ENCODE measurements at regions not wholly inside any gene's neighbourhood (a gene's known extent, or its start where the extent isn't known, plus 50 kb on each side); places are given as distances from the start of the nearest gene placed in this dataset.

GRCh38 chr7:113561446-113561845 is 357.4 kb downstream of the PPP1R3A start:
- DNase-seq (ENCODE audit: low spot score) = no peak
- Histone ChIP-seq H3K79me2 (ENCODE audit: low read depth) (no peaks in the 10 kb centered on the region), H3K27ac (no peak overlapping the region), H3K4me3 (no peak overlapping the region), H3K36me3 (no peaks in the 10 kb centered on the region), H2AFZ (replicated peaks) (no peak overlapping the region), H3K27me3 (no peaks in the 10 kb centered on the region), H3K9me3 (ENCODE audit: low read depth) (peaks cover 13% of the 10 kb centered on the region), H3F3A (ENCODE audit: low read depth) (no peaks in the 10 kb centered on the region), H3K4me1 (no peaks in the 10 kb centered on the region), H4K20me1 (ENCODE audit: low read depth) (no peaks in the 10 kb centered on the region), H3K4me2 (no peak overlapping the region), H3K9ac (no peak overlapping the region)
- no peaks in the 10 kb centered on the region for H3K9me3 Mint-ChIP-seq
- H3K27ac Mint-ChIP-seq = no peak overlapping the region
- TF ChIP-seq EZH2 (IDR thresholded peaks at IDR 0.05) = no peak
- TF ChIP-seq EZH2phosphoT487 (IDR thresholded peaks at IDR 0.05) = no peak
- no peak for TF ChIP-seq CTCF (IDR thresholded peaks at IDR 0.05)
- no peaks in the 10 kb centered on the region for H3K27me3 Mint-ChIP-seq (ENCODE audit: insufficient read depth, low read depth)
- no peaks in the 10 kb centered on the region for H3K4me1 Mint-ChIP-seq
- H3K4me3 Mint-ChIP-seq = no peak overlapping the region
- H3K36me3 Mint-ChIP-seq = no peaks in the 10 kb centered on the region

- Histone ChIP-seq H3K36me3 (no peaks in the 10 kb centered on the region), H4K20me1 (ENCODE audit: low read depth) (no peaks in the 10 kb centered on the region), H3K4me3 (no peak overlapping the region), H3K79me2 (ENCODE audit: low read depth) (no peaks in the 10 kb centered on the region), H3K9me3 (ENCODE audit: low read depth) (peaks cover 9% of the 10 kb centered on the region), H3K9ac (no peak overlapping the region), H3K27me3 (no peaks in the 10 kb centered on the region), H3F3A (ENCODE audit: low read depth) (no peaks in the 10 kb centered on the region), H3K4me1 (no peaks in the 10 kb centered on the region), H2AFZ (replicated peaks) (no peak overlapping the region), H3K27ac (no peak overlapping the region), H3K4me2 (no peak overlapping the region)
- no peaks in the 10 kb centered on the region for H3K27me3 Mint-ChIP-seq (ENCODE audit: insufficient read depth, low read depth)
- no peak for DNase-seq (ENCODE audit: low spot score)
- H3K27ac Mint-ChIP-seq = no peak overlapping the region
- no peaks in the 10 kb centered on the region for H3K36me3 Mint-ChIP-seq
- H3K4me1 Mint-ChIP-seq = no peaks in the 10 kb centered on the region
- H3K4me3 Mint-ChIP-seq = no peak overlapping the region
- TF ChIP-seq EZH2 (IDR thresholded peaks at IDR 0.05) (no peak), EZH2phosphoT487 (IDR thresholded peaks at IDR 0.05) (no peak), CTCF (IDR thresholded peaks at IDR 0.05) (no peak)
- no peaks in the 10 kb centered on the region for H3K9me3 Mint-ChIP-seq
Observed at GRCh38 chr7:113550966-113551365, 367.8 kb downstream of the PPP1R3A start.

- Mint-ChIP-seq H3K9me3 (no peaks in the 10 kb centered on the region), H3K27me3 (ENCODE audit: insufficient read depth, low read depth) (no peaks in the 10 kb centered on the region)
- no peak for TF ChIP-seq EZH2 (IDR thresholded peaks at IDR 0.05)
- no peak for TF ChIP-seq CTCF (IDR thresholded peaks at IDR 0.05)
- TF ChIP-seq EZH2phosphoT487 (IDR thresholded peaks at IDR 0.05) = no peak
Observed at GRCh38 chr7:113548561-113548960, 370.2 kb downstream of the PPP1R3A start.

More at GRCh38 chr7:113548561-113548960, 370.2 kb downstream of the PPP1R3A start:
- Histone ChIP-seq H3K4me2 (no peak overlapping the region), H3K79me2 (ENCODE audit: low read depth) (no peaks in the 10 kb centered on the region), H3K27me3 (no peaks in the 10 kb centered on the region), H4K20me1 (ENCODE audit: low read depth) (no peaks in the 10 kb centered on the region), H3K4me3 (no peak overlapping the region), H3K4me1 (no peaks in the 10 kb centered on the region), H3K36me3 (no peaks in the 10 kb centered on the region), H3K27ac (no peak overlapping the region), H2AFZ (replicated peaks) (no peak overlapping the region), H3K9me3 (ENCODE audit: low read depth) (peaks cover 9% of the 10 kb centered on the region), H3K9ac (no peak overlapping the region), H3F3A (ENCODE audit: low read depth) (no peaks in the 10 kb centered on the region)
- Mint-ChIP-seq H3K4me3 (no peak overlapping the region), H3K4me1 (no peaks in the 10 kb centered on the region), H3K27ac (no peak overlapping the region), H3K36me3 (no peaks in the 10 kb centered on the region)
- no peak for DNase-seq (ENCODE audit: low spot score)
